Liver (tissue), 8 donors: ENCODE measurements at regions not wholly inside any gene's neighbourhood (a gene's known extent, or its start where the extent isn't known, plus 50 kb on each side); places are given as distances from the start of the nearest gene placed in this dataset.

Source experiments
- DNase-seq: peaks from one replicate; pipeline ENCODE4 v3.0.0-alpha.2; 2017; ENCODE audit warnings: low spot score
- H3K27ac ChIP-seq, 2 donors: one replicate each; pipeline ENCODE4 v1.7.0; 2013; ENCODE audit warnings: inconsistent platforms in 2 of 2, low read length in 2 of 2, control low read depth in 1 of 2, low read depth in 1 of 2, mild to moderate bottlenecking in 1 of 2
- H3K27me3 ChIP-seq, 4 donors: one replicate each; pipeline versions ENCODE4 v1.6.1 to v1.7.0; 2013; ENCODE audit warnings: low read length in 3 of 4, inconsistent platforms in 1 of 4, mild to moderate bottlenecking in 1 of 4, moderate library complexity in 1 of 4; ENCODE audit not compliant: control insufficient read depth in 4 of 4, insufficient read depth in 4 of 4
- H3K36me3 ChIP-seq, 4 donors: one replicate each; pipeline versions ENCODE4 v1.6.1 to v1.7.0; 2013; ENCODE audit warnings: low read length in 3 of 4, mild to moderate bottlenecking in 3 of 4, low read depth in 1 of 4, moderate library complexity in 1 of 4; ENCODE audit not compliant: control insufficient read depth in 4 of 4, insufficient read depth in 3 of 4
- H3K4me1 ChIP-seq, 4 donors: one replicate each; pipeline versions ENCODE4 v1.6.1 to v1.7.0; 2013; ENCODE audit warnings: low read length in 3 of 4, mild to moderate bottlenecking in 3 of 4, moderate library complexity in 1 of 4; ENCODE audit not compliant: control insufficient read depth in 4 of 4, insufficient read depth in 4 of 4
- H3K4me3 ChIP-seq, 3 donors: one replicate each; pipeline versions ENCODE4 v1.6.1 to v1.7.0; 2013; ENCODE audit warnings: low read length in 3 of 3, control low read depth in 1 of 3, low read depth in 1 of 3, mild to moderate bottlenecking in 1 of 3
- H3K9ac ChIP-seq, 2 donors: one replicate each; pipeline ENCODE4 v1.7.0; 2013; ENCODE audit warnings: low read length in 2 of 2, mild to moderate bottlenecking in 2 of 2, moderate library complexity in 2 of 2, control low read depth in 1 of 2, low read depth in 1 of 2
- H3K9me3 ChIP-seq, 4 donors: one replicate each; pipeline versions ENCODE4 v1.6.1 to v1.7.0; 2013; ENCODE audit warnings: low read length in 3 of 4; ENCODE audit not compliant: control insufficient read depth in 4 of 4
- ATF3 ChIP-seq: IDR thresholded peaks from 2 replicates; pipeline ENCODE4 v1.6.1; 2016; ENCODE audit warnings: antibody characterized with exemption
- CTCF ChIP-seq: fragments of 150-350 bp; IDR thresholded peaks from 2 replicates; pipeline ENCODE4 v1.5.1; 2017; ENCODE audit warnings: improper control_type of control experiment, low read depth, low read length; ENCODE audit not compliant: missing input control
- EGR1 ChIP-seq, 2 donors: IDR thresholded peaks; 2 replicates each; pipeline ENCODE4 v1.6.1; 2016 to 2018; ENCODE audit warnings: antibody characterized with exemption in 2 of 2, low read depth in 2 of 2
- FOXA1 ChIP-seq: IDR thresholded peaks from 2 replicates; pipeline ENCODE4 v1.6.1; 2016; ENCODE audit warnings: antibody characterized with exemption
- FOXA2 ChIP-seq: IDR thresholded peaks from 2 replicates; pipeline ENCODE4 v1.6.1; 2016; ENCODE audit warnings: antibody characterized with exemption
- GABPA ChIP-seq, 2 donors: IDR thresholded peaks in 1 of 2; conservative IDR thresholded peaks in 1 of 2; 2 replicates each; pipeline ENCODE4 v1.6.1; 2016; ENCODE audit warnings: antibody characterized with exemption in 2 of 2, mild to moderate bottlenecking in 1 of 2, moderate library complexity in 1 of 2
- HNF4A ChIP-seq, 2 donors: conservative IDR thresholded peaks; 2 replicates each; pipeline ENCODE4 v1.6.1; 2016; ENCODE audit warnings: antibody characterized with exemption in 2 of 2, mild to moderate bottlenecking in 2 of 2
- HNF4G ChIP-seq: IDR thresholded peaks from 2 replicates; pipeline ENCODE4 v1.6.1; 2016; ENCODE audit warnings: antibody characterized with exemption
- JUND ChIP-seq, 2 donors: IDR thresholded peaks; 2 replicates each; pipeline ENCODE4 v1.6.1; 2016; ENCODE audit warnings: antibody characterized with exemption in 2 of 2
- NR2F2 ChIP-seq: IDR thresholded peaks from 2 replicates; pipeline ENCODE4 v1.6.1; 2016; ENCODE audit warnings: antibody characterized with exemption
- RAD21 ChIP-seq, 2 donors: IDR thresholded peaks; 2 replicates each; pipeline ENCODE4 v1.6.1; 2016; ENCODE audit warnings: antibody characterized with exemption in 2 of 2, mild to moderate bottlenecking in 2 of 2
- REST ChIP-seq: IDR thresholded peaks from 2 replicates; pipeline ENCODE4 v1.6.1; 2016; ENCODE audit warnings: antibody characterized with exemption, mild to moderate bottlenecking
- RXRA ChIP-seq, 2 donors: IDR thresholded peaks; 2 replicates each; pipeline ENCODE4 v1.6.1; 2017 to 2018; ENCODE audit warnings: antibody characterized with exemption in 2 of 2, mild to moderate bottlenecking in 1 of 2
- SP1 ChIP-seq: IDR thresholded peaks from 2 replicates; pipeline ENCODE4 v1.6.1; 2018; ENCODE audit warnings: antibody characterized with exemption, mild to moderate bottlenecking
- TAF1 ChIP-seq: conservative IDR thresholded peaks from 2 replicates; pipeline ENCODE4 v1.6.1; 2016; ENCODE audit warnings: antibody characterized with exemption, mild to moderate bottlenecking
- YY1 ChIP-seq: IDR thresholded peaks from 2 replicates; pipeline ENCODE4 v1.6.1; 2016; ENCODE audit warnings: antibody characterized with exemption, mild to moderate bottlenecking
- WGBS: extraction: QIAGEN DNeasy Blood & Tissue Kit; methylation state at CpG from one replicate; pipeline ENCODE4 v1.1.7; 2013; 5-methylcytosine and 5-hydroxymethylcytosine counted together
- TF ChIP-seq, protein P1 (sequence below): IDR thresholded peaks from 2 replicates; pipeline ENCODE4 v1.6.1; 2016; ENCODE audit warnings: antibody characterized with exemption
- donor health status: healthy.
- donor health status: healthy.
- donor health status: healthy.
- donor health status: healthy.
- donor health status: healthy.

- Histone ChIP-seq H3K9ac (no peak overlapping the region), H3K36me3 (no peaks in the 10 kb centered on the region), H3K27ac (no peak overlapping the region), H3K9me3 (peaks cover 0 to 3% (median 0%) of the 10 kb centered on the region in 4 donors), H3K27me3 (no peaks in the 10 kb centered on the region), H3K4me3 (no peak overlapping the region), H3K4me1 (no peaks in the 10 kb centered on the region)
- TF ChIP-seq SP1: no peak
- DNase-seq: no peak
These were observed 597.9 kb upstream of the TLE4 start for GRCh38 chr9:78973907-78974306.

DNA sequence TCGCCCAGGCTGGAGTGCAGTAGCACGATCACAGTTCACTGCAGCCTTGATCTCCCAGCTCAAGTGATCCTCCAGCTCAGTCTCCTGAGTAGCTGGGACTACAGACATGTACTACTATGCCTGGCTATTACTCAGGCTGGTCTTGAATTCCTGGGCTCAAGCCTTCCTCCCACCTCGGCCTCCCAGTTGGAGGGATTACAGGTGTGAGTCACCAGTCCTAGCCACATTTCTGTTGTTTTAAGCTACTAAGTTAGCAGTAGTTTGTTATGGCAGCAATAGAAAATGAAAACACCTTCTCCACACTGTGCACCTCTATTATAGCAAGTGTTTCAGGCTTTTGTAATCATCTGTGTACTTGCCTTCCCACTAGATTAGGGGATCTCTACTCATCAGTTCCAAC lies 588.9 kb upstream of the TLE4 start:
- H3K9me3 ChIP-seq: no peaks in the 10 kb centered on the region
- no peak overlapping the region for H3K4me3 ChIP-seq
- WGBS: 91% methylated on average over 3 of the region's 3 CpGs
- no peak for DNase-seq
- no peak overlapping the region for H3K27ac ChIP-seq
- H3K4me1 ChIP-seq: no peaks in the 10 kb centered on the region
- H3K27me3 ChIP-seq: peaks cover 0 to 4% (median 0%) of the 10 kb centered on the region in 4 donors
- H3K36me3 ChIP-seq: no peaks in the 10 kb centered on the region
- no peak overlapping the region for H3K9ac ChIP-seq
- TF ChIP-seq RAD21 (IDR thresholded peaks at IDR 0.05): no peak
- TF ChIP-seq YY1: no peak
- no peak for TF ChIP-seq HNF4A (conservative IDR thresholded peaks at IDR 0.05)
- no peak for TF ChIP-seq CTCF
- TF ChIP-seq, protein P1, sequence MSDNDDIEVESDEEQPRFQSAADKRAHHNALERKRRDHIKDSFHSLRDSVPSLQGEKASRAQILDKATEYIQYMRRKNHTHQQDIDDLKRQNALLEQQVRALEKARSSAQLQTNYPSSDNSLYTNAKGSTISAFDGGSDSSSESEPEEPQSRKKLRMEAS: no peak
- TF ChIP-seq REST: no peak
- no peak for TF ChIP-seq TAF1
- TF ChIP-seq JUND (IDR thresholded peaks at IDR 0.05): no peak
- TF ChIP-seq EGR1 (IDR thresholded peaks at IDR 0.05; ENCODE audit: low read depth in 2 of 2): no peak
- TF ChIP-seq NR2F2: no peak
- TF ChIP-seq FOXA1: no peak
- no peak for TF ChIP-seq RXRA (IDR thresholded peaks at IDR 0.05)
- no peak for TF ChIP-seq HNF4G
- no peak for TF ChIP-seq ATF3
- no peak for TF ChIP-seq GABPA (IDR thresholded peaks at IDR 0.05 in 1 of 2, conservative IDR thresholded peaks at IDR 0.05 in 1 of 2)
- TF ChIP-seq FOXA2: no peak
